ENCODE measurements at regions not wholly inside any gene's neighbourhood (a gene's known extent, or its start where the extent isn't known, plus 50 kb on each side); places are given as distances from the start of the nearest gene placed in this dataset.

GRCh38 chr1:25042331-25043227, 112.5 kb upstream of the RUNX3 start:
- Histone ChIP-seq H3K27me3 (no peaks in the 10 kb centered on the region), H3K9me3 (no peaks in the 10 kb centered on the region), H3K36me3 (no peaks in the 10 kb centered on the region), H3K27ac (no peak overlapping the region), H3K4me1 (no peaks in the 10 kb centered on the region), H3K4me3 (no peak overlapping the region)
- intact Hi-C loops (cut with DNase I) = no loop called here
- no peak for DNase-seq (ENCODE audit: extremely low spot score in 2 of 2)
- TF ChIP-seq CTCF (IDR thresholded peaks at IDR 0.05) (no peak), POLR2A (IDR thresholded peaks at IDR 0.05) (no peak), POLR2AphosphoS5 (IDR thresholded peaks at IDR 0.05; ENCODE audit: insufficient read depth in 1 of 2, low read depth in 1 of 2) (no peak)

DNA sequence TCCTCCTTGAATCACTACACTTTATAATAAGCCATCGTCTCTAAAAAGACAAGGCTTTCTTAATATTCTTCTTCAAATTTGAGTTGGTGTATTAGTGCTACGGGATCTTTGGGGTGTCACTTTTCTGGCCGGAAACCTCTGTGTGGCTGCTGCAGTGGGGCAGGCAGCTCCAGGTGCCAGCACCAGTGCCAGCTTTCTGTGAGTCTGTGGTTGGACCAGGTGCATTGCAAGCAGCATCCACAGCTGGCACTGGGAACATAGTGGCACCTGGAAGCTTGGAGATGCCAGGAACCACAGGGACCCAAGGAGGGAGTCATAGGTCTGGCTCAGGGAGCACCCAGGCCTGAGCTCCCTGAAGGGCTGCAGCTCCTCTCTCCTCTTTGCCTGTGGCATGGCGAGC, 111.8 kb upstream of the RUNX3 start:
- H3K4me1 ChIP-seq = no peaks in the 10 kb centered on the region
- H3K4me3 ChIP-seq = no peak overlapping the region
- H3K9me3 ChIP-seq = no peaks in the 10 kb centered on the region
- intact Hi-C loops (cut with DNase I) = no loop called here
- H3K27ac ChIP-seq = no peak overlapping the region
- no peaks in the 10 kb centered on the region for H3K36me3 ChIP-seq
- H3K27me3 ChIP-seq = no peaks in the 10 kb centered on the region
- no peak for DNase-seq (ENCODE audit: extremely low spot score in 2 of 2)
- TF ChIP-seq CTCF (IDR thresholded peaks at IDR 0.05) (no peak), POLR2AphosphoS5 (IDR thresholded peaks at IDR 0.05; ENCODE audit: insufficient read depth in 1 of 2, low read depth in 1 of 2) (no peak), POLR2A (IDR thresholded peaks at IDR 0.05) (no peak)

- H3K27ac ChIP-seq = no peak overlapping the region
- no peak for TF ChIP-seq POLR2AphosphoS5 (IDR thresholded peaks at IDR 0.05; ENCODE audit: insufficient read depth in 1 of 2, low read depth in 1 of 2)
- TF ChIP-seq POLR2A (IDR thresholded peaks at IDR 0.05) = no peak
- TF ChIP-seq CTCF (IDR thresholded peaks at IDR 0.05) = no peak
- intact Hi-C loops (cut with DNase I) = no loop called here
- DNase-seq (ENCODE audit: extremely low spot score in 2 of 2) = no peak
- no peaks in the 10 kb centered on the region for H3K36me3 ChIP-seq
- no peaks in the 10 kb centered on the region for H3K27me3 ChIP-seq
- H3K4me3 ChIP-seq = no peak overlapping the region
- no peaks in the 10 kb centered on the region for H3K4me1 ChIP-seq
- H3K9me3 ChIP-seq = no peaks in the 10 kb centered on the region
Measured at GRCh38 chr1:25040122-25040685, 110.1 kb upstream of the RUNX3 start.

DNA sequence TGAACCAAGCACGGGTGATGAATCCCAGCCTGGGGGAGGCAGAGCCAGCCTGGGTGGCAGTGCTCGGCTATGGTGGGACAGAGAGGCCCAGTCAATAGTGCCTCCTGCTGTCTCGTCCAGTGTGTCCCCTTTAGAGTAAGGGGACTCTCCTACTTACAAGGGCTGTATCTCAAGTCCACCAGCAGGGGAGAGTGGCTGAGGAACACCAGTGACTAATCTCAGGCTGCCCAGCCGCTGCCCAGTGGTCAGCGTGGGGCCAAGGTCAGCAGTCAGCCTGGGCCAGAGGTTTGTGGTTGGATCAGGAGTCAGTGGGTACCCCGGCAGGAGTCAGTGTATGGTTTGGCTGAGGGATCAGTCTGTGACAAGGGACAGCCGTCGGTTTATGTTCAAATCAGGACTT, 109.2 kb upstream of the RUNX3 start:
- Histone ChIP-seq H3K36me3 (no peaks in the 10 kb centered on the region), H3K4me1 (no peaks in the 10 kb centered on the region), H3K27ac (no peak overlapping the region), H3K27me3 (no peaks in the 10 kb centered on the region), H3K4me3 (no peak overlapping the region), H3K9me3 (no peaks in the 10 kb centered on the region)
- intact Hi-C loops (cut with DNase I) = no loop called here
- no peak for DNase-seq (ENCODE audit: extremely low spot score in 2 of 2)
- no peak for TF ChIP-seq CTCF (IDR thresholded peaks at IDR 0.05)
- no peak for TF ChIP-seq POLR2A (IDR thresholded peaks at IDR 0.05)
- TF ChIP-seq POLR2AphosphoS5 (IDR thresholded peaks at IDR 0.05; ENCODE audit: insufficient read depth in 1 of 2, low read depth in 1 of 2) = no peak

DNA sequence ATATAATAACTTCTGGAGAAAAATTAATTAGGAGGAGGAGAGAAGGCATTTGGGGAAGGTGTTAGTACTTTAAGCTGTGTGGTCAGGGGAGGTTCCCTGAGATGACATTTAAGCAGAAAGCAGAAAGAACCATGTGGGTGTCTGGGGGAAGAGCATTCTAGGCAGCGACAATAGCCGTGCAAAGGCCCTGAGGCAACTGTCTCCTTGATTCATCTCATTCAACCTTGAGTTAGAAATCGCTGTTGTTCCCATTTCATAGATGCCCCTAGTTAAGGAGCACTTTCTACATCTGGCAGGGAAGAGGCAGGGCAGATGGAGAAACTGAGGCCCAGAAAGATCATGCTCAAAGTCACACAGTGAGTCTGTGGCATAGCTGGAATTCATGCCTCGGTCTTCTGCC, 108.6 kb upstream of the RUNX3 start:
- TF ChIP-seq CTCF (IDR thresholded peaks at IDR 0.05) (no peak), POLR2A (IDR thresholded peaks at IDR 0.05) (no peak), POLR2AphosphoS5 (IDR thresholded peaks at IDR 0.05; ENCODE audit: insufficient read depth in 1 of 2, low read depth in 1 of 2) (no peak)
- intact Hi-C loops (cut with DNase I) = no loop called here
- DNase-seq (ENCODE audit: extremely low spot score in 2 of 2) = no peak
- Histone ChIP-seq H3K36me3 (no peaks in the 10 kb centered on the region), H3K27ac (no peak overlapping the region), H3K27me3 (no peaks in the 10 kb centered on the region), H3K4me3 (no peak overlapping the region), H3K4me1 (no peaks in the 10 kb centered on the region), H3K9me3 (no peaks in the 10 kb centered on the region)
